SH-SY5Y (cell line): ENCODE measurements at regions not wholly inside any gene's neighbourhood (a gene's known extent, or its start where the extent isn't known, plus 50 kb on each side); places are given as distances from the start of the nearest gene placed in this dataset.

ENCODE experiments used
- GATA2 ChIP-seq: IDR thresholded peaks from 2 replicates; pipeline ENCODE4 v1.6.1; 2011; ENCODE audit warnings: mild to moderate bottlenecking, low read depth, low read length
- GATA3 ChIP-seq: IDR thresholded peaks from 2 replicates; pipeline ENCODE4 v1.6.1; 2011; ENCODE audit warnings: low read depth, mild to moderate bottlenecking, low read length, moderate library complexity

- TF ChIP-seq GATA2, result no peak
- TF ChIP-seq GATA3, result no peak
These were observed 147.5 kb upstream of the ID2 start for GRCh38 chr2:8534386-8534728.
